GM23338 (cell line): ENCODE measurements at regions not wholly inside any gene's neighbourhood (a gene's known extent, or its start where the extent isn't known, plus 50 kb on each side); places are given as distances from the start of the nearest gene placed in this dataset.

ENCODE experiments used
- ATAC-seq: fragments of 200-7000 bp; cut with Tn5 transposase; 3 replicates; pipeline ENCODE4 v1.9.1; 2020
- DNase-seq: peaks from one replicate; pipeline ENCODE4 v3.0.0-alpha.2; 2015; ENCODE audit warnings: low spot score
- H2AFZ ChIP-seq: fragments of 200-600 bp; sonication (generic); 2 replicates; pipeline ENCODE4 v1.8.0; 2016; ENCODE audit warnings: antibody characterized with exemption, mild to moderate bottlenecking, moderate library complexity
- H3F3A ChIP-seq: fragments of 200-600 bp; sonication (generic); replicated peaks from 2 replicates; pipeline ENCODE4 v1.8.0; 2017; ENCODE audit warnings: antibody characterized with exemption, mixed run types, low read depth
- H3K27ac ChIP-seq: fragments of 200-600 bp; sonication (generic); 2 replicates; pipeline ENCODE4 v1.6.1; 2016; ENCODE audit warnings: low read depth
- H3K27me3 ChIP-seq: fragments of 200-600 bp; sonication (generic); 2 replicates; pipeline ENCODE4 v1.8.0; 2016; ENCODE audit warnings: mild to moderate bottlenecking, mixed run types, moderate library complexity; ENCODE audit not compliant: insufficient read depth
- H3K36me3 ChIP-seq: fragments of 200-600 bp; sonication (generic); 2 replicates; pipeline ENCODE4 v1.8.0; 2016; ENCODE audit warnings: mild to moderate bottlenecking; ENCODE audit not compliant: insufficient read depth
- H3K4me1 ChIP-seq: fragments of 200-600 bp; sonication (generic); 2 replicates; pipeline ENCODE4 v1.8.0; 2016; ENCODE audit warnings: mild to moderate bottlenecking, moderate library complexity; ENCODE audit not compliant: insufficient read depth
- H3K4me2 ChIP-seq: fragments of 200-600 bp; sonication (generic); 2 replicates; pipeline ENCODE4 v1.7.1; 2017; ENCODE audit warnings: mixed run types
- H3K4me3 ChIP-seq: fragments of 200-600 bp; sonication (generic); 2 replicates; pipeline ENCODE4 v1.6.1; 2016; ENCODE audit warnings: mixed run types
- H3K79me2 ChIP-seq: fragments of 200-600 bp; sonication (generic); replicated peaks from 2 replicates; pipeline ENCODE4 v1.8.0; 2017; ENCODE audit warnings: mild to moderate bottlenecking; ENCODE audit not compliant: insufficient read depth
- H3K9me2 ChIP-seq: fragments of 200-600 bp; sonication (generic); 2 replicates; pipeline ENCODE4 v1.8.0; 2017; ENCODE audit not compliant: insufficient read depth
- H4K20me1 ChIP-seq: fragments of 200-600 bp; sonication (generic); replicated peaks from 2 replicates; pipeline ENCODE4 v1.8.0; 2017; ENCODE audit warnings: mild to moderate bottlenecking; ENCODE audit not compliant: insufficient read depth
- H3K27ac Mint-ChIP-seq: 2 replicates; pipeline ENCODE4 v1.8.0; 2020; ENCODE audit warnings: inconsistent platforms, mild to moderate bottlenecking, moderate library complexity, mixed read lengths
- H3K27me3 Mint-ChIP-seq: 3 replicates; pipeline ENCODE4 v1.8.0; 2022; ENCODE audit warnings: low read depth, mild to moderate bottlenecking, moderate library complexity, mixed read lengths, inconsistent platforms; ENCODE audit not compliant: insufficient read depth, poor library complexity
- H3K36me3 Mint-ChIP-seq: 3 replicates; pipeline ENCODE4 v1.8.0; 2021; ENCODE audit warnings: low read depth, mild to moderate bottlenecking, inconsistent platforms, moderate library complexity, mixed read lengths
- H3K4me1 Mint-ChIP-seq: 3 replicates; pipeline ENCODE4 v1.8.0; 2020; ENCODE audit warnings: mild to moderate bottlenecking, inconsistent platforms, mixed read lengths
- H3K4me3 Mint-ChIP-seq: 3 replicates; pipeline ENCODE4 v1.8.0; 2021; ENCODE audit warnings: moderate library complexity, mild to moderate bottlenecking, inconsistent platforms, mixed read lengths
- H3K9me3 Mint-ChIP-seq: 3 replicates; pipeline ENCODE4 v1.8.0; 2020; ENCODE audit warnings: moderate library complexity, mild to moderate bottlenecking, inconsistent platforms, mixed read lengths
- CTCF ChIP-seq, 2 experiments: fragments of 200-600 bp in 1 of 2; sonication (generic) in 1 of 2; conservative IDR thresholded peaks; 2 replicates each; pipeline versions ENCODE4 v1.5.1 to v1.6.1; 2016 to 2017; ENCODE audit warnings: antibody characterized with exemption in 2 of 2, low read depth in 2 of 2, mild to moderate bottlenecking in 2 of 2, moderate library complexity in 1 of 2
- ETS1 ChIP-seq: IDR thresholded peaks from 2 replicates; pipeline ENCODE4 v1.6.1; 2016; ENCODE audit warnings: antibody characterized with exemption
- EZH2 ChIP-seq: fragments of 200-600 bp; sonication (generic); IDR thresholded peaks from one replicate; pipeline ENCODE4 v1.8.0; 2017; ENCODE audit warnings: antibody characterized with exemption, mild to moderate bottlenecking, low read depth; ENCODE audit not compliant: unreplicated experiment
- EZH2phosphoT487 ChIP-seq: fragments of 200-600 bp; sonication (generic); IDR thresholded peaks from one replicate; pipeline ENCODE4 v1.8.1; 2018; ENCODE audit warnings: antibody characterized with exemption; ENCODE audit not compliant: unreplicated experiment
- JUNB ChIP-seq: IDR thresholded peaks from one replicate; pipeline ENCODE4 v1.6.1; 2016; ENCODE audit warnings: antibody characterized with exemption; ENCODE audit not compliant: unreplicated experiment
- NANOG ChIP-seq: IDR thresholded peaks from 2 replicates; pipeline ENCODE4 v1.6.1; 2016; ENCODE audit warnings: antibody characterized with exemption, borderline replicate concordance
- POLR2AphosphoS5 ChIP-seq: IDR thresholded peaks from 2 replicates; pipeline ENCODE4 v1.6.1; 2016; ENCODE audit warnings: antibody characterized with exemption, low read depth
- REST ChIP-seq: IDR thresholded peaks from one replicate; pipeline ENCODE4 v1.6.1; 2018; ENCODE audit warnings: antibody characterized with exemption; ENCODE audit not compliant: unreplicated experiment
- STAT1 ChIP-seq: IDR thresholded peaks from one replicate; pipeline ENCODE4 v1.6.1; 2016; ENCODE audit warnings: antibody characterized with exemption; ENCODE audit not compliant: unreplicated experiment
- ZNF114 ChIP-seq: fragments of 250-450 bp; sonication (Bioruptor Pico); IDR thresholded peaks from 2 replicates; pipeline ENCODE4 v1.5.0; 2020; ENCODE audit warnings: mild to moderate bottlenecking, moderate library complexity
- ZNF331 ChIP-seq: fragments of 250-450 bp; sonication (Bioruptor Pico); IDR thresholded peaks from 2 replicates; pipeline ENCODE4 v1.5.0; 2020; ENCODE audit warnings: low read depth, mild to moderate bottlenecking, moderate library complexity
- ZNF462 ChIP-seq: fragments of 250-450 bp; sonication (Bioruptor Pico); IDR thresholded peaks from 2 replicates; pipeline ENCODE4 v1.5.0; 2020; ENCODE audit warnings: mild to moderate bottlenecking, moderate library complexity

GRCh38 chr4:159422626-159423025 lies 319.7 kb downstream of the RAPGEF2 start:
- Mint-ChIP-seq H3K27me3 (no peaks in the 10 kb centered on the region), H3K27ac (no peak overlapping the region)
- no peak for ATAC-seq

More at GRCh38 chr4:159422626-159423025, 319.7 kb downstream of the RAPGEF2 start:
- Mint-ChIP-seq H3K4me1 (peaks cover 4% of the 10 kb centered on the region; the same call in 2 of the 3 replicates), H3K9me3 (peaks cover 31% of the 10 kb centered on the region), H3K36me3 (peaks cover 16% of the 10 kb centered on the region), H3K4me3 (no peak overlapping the region)
- Histone ChIP-seq H2AFZ (no peak overlapping the region), H3K4me1 (peaks cover 19% of the 10 kb centered on the region), H3F3A (no peaks in the 10 kb centered on the region), H3K4me2 (no peak overlapping the region), H3K27ac (no peak overlapping the region), H3K9me2 (no peaks in the 10 kb centered on the region), H3K4me3 (no peak overlapping the region), H3K79me2 (no peaks in the 10 kb centered on the region), H3K36me3 (no peaks in the 10 kb centered on the region; the same call in 1 of the 2 replicates), H3K27me3 (no peaks in the 10 kb centered on the region), H4K20me1 (no peaks in the 10 kb centered on the region)
- no peak for DNase-seq
- no peak for TF ChIP-seq ETS1
- TF ChIP-seq NANOG = no peak
- TF ChIP-seq ZNF462 (CRISPR knock-in tag) = no peak
- TF ChIP-seq EZH2 = no peak
- TF ChIP-seq CTCF (conservative IDR thresholded peaks at IDR 0.05; ENCODE audit: low read depth in 2 of 2) = no peak
- TF ChIP-seq POLR2AphosphoS5 = no peak
- TF ChIP-seq STAT1 = no peak
- no peak for TF ChIP-seq EZH2phosphoT487
- no peak for TF ChIP-seq ZNF114 (CRISPR knock-in tag)
- no peak for TF ChIP-seq JUNB
- no peak for TF ChIP-seq ZNF331 (CRISPR knock-in tag)
- TF ChIP-seq REST = no peak
